HG03342 (cell line): ENCODE measurements at regions not wholly inside any gene's neighbourhood (a gene's known extent, or its start where the extent isn't known, plus 50 kb on each side); places are given as distances from the start of the nearest gene placed in this dataset.
"Not testable (repeated sequence)": the region's sequence is repeated elsewhere in the genome, so short reads cannot be mapped to it uniquely, and the experiment has no call there.

Source experiments
- ATAC-seq: cut with Tn5 transposase; IDR thresholded peaks from one replicate; pipeline ENCODE4 v1.9.1; 2021; ENCODE audit warnings: mild to moderate bottlenecking, moderate library complexity; ENCODE audit not compliant: unreplicated experiment

DNA sequence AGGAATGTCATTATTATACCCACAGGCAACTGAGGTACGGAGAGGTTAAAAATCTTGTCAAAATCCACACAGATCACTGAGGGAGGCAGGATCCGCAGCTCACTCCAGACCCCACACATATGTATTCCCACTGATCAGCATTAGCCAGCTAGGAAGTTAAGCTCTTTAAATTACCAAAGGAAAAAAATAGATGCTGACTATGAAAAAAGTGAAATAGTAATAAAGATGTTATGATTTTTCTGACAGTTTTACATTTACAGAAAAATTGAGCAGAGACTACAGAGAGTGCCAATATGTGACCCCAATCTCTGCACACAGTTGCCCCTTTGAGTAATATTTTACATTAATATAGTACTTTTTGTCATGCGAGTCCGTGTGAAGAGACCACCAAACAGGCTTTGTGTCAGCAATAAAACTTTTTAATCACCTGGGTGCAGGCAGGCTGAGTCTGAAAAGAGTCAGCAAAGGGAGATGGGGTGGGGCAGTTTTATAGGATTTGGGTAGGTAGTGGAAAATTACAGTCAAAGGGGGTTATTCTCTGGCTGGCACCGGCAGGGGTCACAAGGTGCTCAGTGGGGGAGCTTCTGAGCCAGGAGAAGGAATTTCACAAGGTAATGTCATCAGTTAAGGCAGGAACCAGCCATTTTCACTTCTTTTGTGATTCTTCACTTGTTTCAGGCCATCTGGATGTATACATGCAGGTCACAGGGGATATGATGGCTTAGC, 61.9 kb upstream of the NAA35 start:
- ATAC-seq, result not testable (repeated sequence)

DNA sequence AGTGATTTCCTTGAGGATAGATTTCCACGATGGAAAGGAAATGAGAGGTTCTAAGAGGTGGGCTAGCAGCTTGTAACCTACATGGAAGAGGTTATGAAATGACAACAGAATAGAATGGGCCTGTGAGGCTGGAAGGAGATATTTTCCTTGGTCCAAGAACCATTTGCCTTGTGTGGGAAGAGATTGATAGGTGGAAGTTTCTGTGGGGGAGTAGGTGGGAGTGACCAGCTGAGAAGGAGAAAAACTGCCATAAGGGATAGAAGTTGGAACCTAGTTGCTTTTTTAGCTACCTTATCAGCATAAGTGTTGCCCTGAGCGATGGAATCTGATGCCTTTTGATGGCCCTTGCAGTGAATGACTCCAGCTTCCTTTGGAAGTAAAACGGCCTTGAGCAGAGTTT, 60.4 kb upstream of the NAA35 start:
- not testable (repeated sequence) for ATAC-seq

DNA sequence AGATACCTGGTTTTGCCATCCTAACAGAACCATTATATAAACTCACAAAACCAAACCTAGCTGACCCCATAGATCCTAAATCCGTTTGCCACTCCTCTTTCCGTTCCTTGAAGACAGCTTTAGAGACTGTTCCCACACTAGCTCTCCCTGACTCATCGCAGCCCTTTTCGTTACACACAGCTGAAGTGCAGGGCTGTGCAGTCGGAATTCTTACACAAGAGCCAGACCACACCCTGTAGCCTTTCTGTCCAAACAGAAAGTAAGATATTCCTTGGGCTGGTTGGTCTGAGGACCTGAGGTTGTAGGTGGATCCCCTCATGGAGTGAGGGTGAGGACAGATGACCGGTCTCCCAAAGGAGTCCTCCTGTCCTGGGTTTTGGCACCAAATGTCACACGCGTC, 56.7 kb upstream of the NAA35 start:
- no peak for ATAC-seq

DNA sequence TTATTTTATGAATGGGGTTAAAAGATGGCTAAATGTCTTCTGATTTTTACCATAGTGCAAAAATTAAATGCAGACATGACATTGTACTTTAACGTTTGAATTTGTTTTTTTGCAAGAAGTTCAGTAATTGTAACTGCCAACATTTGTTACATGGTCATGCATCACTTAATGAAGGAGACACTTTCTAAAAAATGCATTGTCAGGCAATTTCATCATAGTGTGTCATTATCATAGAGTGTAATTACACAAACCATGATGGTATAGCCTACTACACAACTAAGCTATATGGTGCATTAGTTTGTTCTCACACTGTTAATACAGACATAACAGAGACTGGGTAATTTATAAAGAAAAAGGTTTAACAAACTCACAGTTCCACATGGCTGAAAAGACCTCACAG, 50.0 kb upstream of the NAA35 start:
- no peak for ATAC-seq
